NCI-H774 (cell line): ENCODE measurements at regions not wholly inside any gene's neighbourhood (a gene's known extent, or its start where the extent isn't known, plus 50 kb on each side); places are given as distances from the start of the nearest gene placed in this dataset.
"Not testable (repeated sequence)": the region's sequence is repeated elsewhere in the genome, so short reads cannot be mapped to it uniquely, and the experiment has no call there.

ENCODE experiments used
- DNase-seq: peaks from one replicate; lab custom pipeline; 2025; lab: John Stamatoyannopoulos, UW

- DNase-seq = no peak
Measured at GRCh38 chr12:107372229-107372658, 278.9 kb upstream of the CRY1 start.

- no peak for DNase-seq
Measured at GRCh38 chr12:107373238-107373809, 280.0 kb upstream of the CRY1 start.

- no peak for DNase-seq
Measured at GRCh38 chr12:107374161-107374840, 281.0 kb upstream of the CRY1 start.

GRCh38 chr12:107375231-107375630, 281.9 kb upstream of the CRY1 start:
- DNase-seq = no peak

GRCh38 chr12:107377596-107378385, 284.4 kb upstream of the CRY1 start:
- no peak for DNase-seq

GRCh38 chr12:107378609-107379008, 285.3 kb upstream of the CRY1 start:
- no peak for DNase-seq

- DNase-seq = not testable (repeated sequence)
Measured at GRCh38 chr12:107379142-107379851, 285.9 kb upstream of the CRY1 start.

- DNase-seq = no peak
Measured at GRCh38 chr12:107379852-107380567, 286.7 kb upstream of the CRY1 start.

GRCh38 chr12:107384645-107385044, 291.3 kb upstream of the CRY1 start:
- no peak for DNase-seq

- no peak for DNase-seq
Measured at GRCh38 chr12:107385509-107385908, 292.2 kb upstream of the CRY1 start.

- no peak for DNase-seq
Measured at GRCh38 chr12:107386569-107386968, 293.2 kb upstream of the CRY1 start.

GRCh38 chr12:107388263-107388662, 294.9 kb upstream of the CRY1 start:
- no peak for DNase-seq

- no peak for DNase-seq
Measured at GRCh38 chr12:107390414-107390813, 295.2 kb upstream of the PWP1 start.

- no peak for DNase-seq
Measured at GRCh38 chr12:107393043-107393717, 292.4 kb upstream of the PWP1 start.

- DNase-seq = no peak
Measured at GRCh38 chr12:107394693-107395092, 290.9 kb upstream of the PWP1 start.

GRCh38 chr12:107395817-107396216, 289.8 kb upstream of the PWP1 start:
- no peak for DNase-seq

GRCh38 chr12:107396991-107397390, 288.6 kb upstream of the PWP1 start:
- no peak for DNase-seq

- no peak for DNase-seq
Measured at GRCh38 chr12:107397890-107398500, 287.6 kb upstream of the PWP1 start.

GRCh38 chr12:107399046-107399445, 286.6 kb upstream of the PWP1 start:
- no peak for DNase-seq

GRCh38 chr12:107400686-107401447, 284.7 kb upstream of the PWP1 start:
- peak; percentile 16 for DNase-seq
